Lower leg skin (tissue), 4 donors: ENCODE measurements at regions not wholly inside any gene's neighbourhood (a gene's known extent, or its start where the extent isn't known, plus 50 kb on each side); places are given as distances from the start of the nearest gene placed in this dataset.

Source experiments
- DNase-seq, 2 donors: peaks; one replicate each; pipeline ENCODE4 v3.0.0-alpha.2; 2019; ENCODE audit warnings: low spot score in 2 of 2
- H3K4me3 ChIP-seq: fragments of 200-600 bp; sonication (generic); 2 replicates; pipeline ENCODE4 v1.5.1; 2017; ENCODE audit warnings: mild to moderate bottlenecking, low read depth; ENCODE audit not compliant: poor library complexity, severe bottlenecking
- CTCF ChIP-seq, 3 donors: fragments of 450-650 bp; IDR thresholded peaks; one replicate each; pipeline ENCODE4 v1.5.1; 2016; ENCODE audit warnings: antibody characterized with exemption in 3 of 3, mild to moderate bottlenecking in 3 of 3, moderate library complexity in 2 of 3
- POLR2A ChIP-seq, 2 donors: fragments of 450-650 bp; IDR thresholded peaks; one replicate each; pipeline ENCODE4 v1.6.1; 2016 to 2017; ENCODE audit warnings: antibody characterized with exemption in 2 of 2, mild to moderate bottlenecking in 1 of 2, moderate library complexity in 1 of 2
- WGBS, 2 donors: methylation state at CpG; one replicate each; pipeline ENCODE4 v1.1.5; 2018; 5-methylcytosine and 5-hydroxymethylcytosine counted together
- intact Hi-C: fragments of 100-400 bp; cut with DNase I; formaldehyde crosslinking; loops from one replicate; pipeline ENCODE4 v1.15.0; 2023; ENCODE audit warnings: low total_unique reads

GRCh38 chr6:149186873-149187272 lies 130.6 kb upstream of the TAB2 start:
- DNase-seq: no peak

GRCh38 chr6:149190224-149190831 lies 127.2 kb upstream of the TAB2 start:
- 64 to 75% methylated on average over 1 of the region's 1 CpG for WGBS, 2 donors
- intact Hi-C loops: no loop called here
- DNase-seq: no peak
- TF ChIP-seq POLR2A (IDR thresholded peaks at IDR 0.05) (no peak), CTCF (IDR thresholded peaks at IDR 0.05) (no peak)
- no peak overlapping the region for H3K4me3 ChIP-seq

More at GRCh38 chr6:149186873-149187272, 130.6 kb upstream of the TAB2 start:
- no peak overlapping the region for H3K4me3 ChIP-seq
- TF ChIP-seq POLR2A (IDR thresholded peaks at IDR 0.05): no peak
- TF ChIP-seq CTCF (IDR thresholded peaks at IDR 0.05): no peak
- WGBS, 2 donors: 91% methylated on average over 2 of the region's 2 CpGs
- intact Hi-C loops: no loop called here

GRCh38 chr6:149194820-149195558 lies 122.5 kb upstream of the TAB2 start:
- WGBS, 2 donors: 83 to 85% methylated on average over 8 of the region's 8 CpGs
- DNase-seq: no peak
- TF ChIP-seq CTCF (IDR thresholded peaks at IDR 0.05) (no peak), POLR2A (IDR thresholded peaks at IDR 0.05) (no peak)
- no peak overlapping the region for H3K4me3 ChIP-seq
- intact Hi-C loops: no loop called here

GRCh38 chr6:149196091-149196490 lies 121.4 kb upstream of the TAB2 start:
- TF ChIP-seq POLR2A (IDR thresholded peaks at IDR 0.05) (no peak), CTCF (IDR thresholded peaks at IDR 0.05) (no peak)
- DNase-seq: no peak
- WGBS, 2 donors: 93 to 96% methylated on average over 3 of the region's 3 CpGs
- no peak overlapping the region for H3K4me3 ChIP-seq
- intact Hi-C loops: no loop called here

- intact Hi-C loops: no loop called here
- TF ChIP-seq POLR2A (IDR thresholded peaks at IDR 0.05) (no peak), CTCF (IDR thresholded peaks at IDR 0.05) (no peak)
- no peak for DNase-seq
- no peak overlapping the region for H3K4me3 ChIP-seq
Observed at GRCh38 chr6:149197482-149197881, 120.0 kb upstream of the TAB2 start.
